ENCODE measurements at regions not wholly inside any gene's neighbourhood (a gene's known extent, or its start where the extent isn't known, plus 50 kb on each side); places are given as distances from the start of the nearest gene placed in this dataset.

DNA sequence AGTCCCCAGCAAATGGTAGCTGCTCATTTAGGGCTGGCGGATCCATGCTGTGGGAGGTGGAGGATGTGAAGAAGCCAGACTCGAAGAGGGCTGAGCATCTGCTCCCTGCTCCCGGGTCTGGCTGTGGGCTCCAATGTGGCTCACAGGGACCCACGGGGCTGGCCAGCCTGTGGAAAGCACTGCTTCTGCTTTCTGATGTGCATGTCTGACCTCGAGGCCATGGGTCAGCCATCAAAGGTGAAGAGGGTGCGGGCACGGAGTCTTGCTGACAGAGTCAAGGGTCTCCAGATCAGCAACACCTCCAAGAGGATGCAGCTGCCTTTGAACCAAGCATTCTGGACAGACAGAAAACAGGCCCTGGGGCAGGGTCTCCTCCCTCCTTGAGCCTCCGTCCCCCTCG lies 178.2 kb downstream of the INHBB start:
- no peaks in the 10 kb centered on the region for H3K79me1 ChIP-seq (ENCODE audit: low read depth, low read length)
- no peak for FAIRE-seq
- peaks cover 2 to 11% (median 5%) of the 10 kb centered on the region in 4 experiments; a peak in 6 of 7 replicates for H3K4me1 ChIP-seq (replicated peaks in 1 of 4; ENCODE audit: control insufficient read depth in 3 of 4, insufficient read depth in 4 of 4, low read length in 3 of 4)
- H2AFZ ChIP-seq (ENCODE audit: low read length): no peak overlapping the region
- no peak overlapping the region for H2BK20ac ChIP-seq (ENCODE audit: low read length)
- H3K18ac ChIP-seq (ENCODE audit: extremely low read depth, low read length): no peak overlapping the region
- no peak overlapping the region for H2BK120ac ChIP-seq (replicated peaks; ENCODE audit: low read depth, low read length)
- H3K14ac ChIP-seq (ENCODE audit: insufficient read length): no peak overlapping the region
- peaks cover 0 to 7% (median 3%) of the 10 kb centered on the region in 4 experiments; a peak in 3 of 7 replicates for H3K27me3 ChIP-seq (replicated peaks in 1 of 4; ENCODE audit: control insufficient read depth in 3 of 4, extremely low read depth in 1 of 4, insufficient read depth in 3 of 4, low read length in 3 of 4)
- H3K27ac ChIP-seq (ENCODE audit: low read depth, low read length): no peak overlapping the region
- H3K23me2 ChIP-seq (ENCODE audit: low read depth, low read length): no peaks in the 10 kb centered on the region
- H3K4me2 ChIP-seq (ENCODE audit: insufficient read depth in 1 of 2, low read depth in 2 of 2, low read length in 2 of 2): no peak overlapping the region
- H3K9me3 ChIP-seq (ENCODE audit: insufficient read depth in 2 of 2, low read depth in 1 of 2, low read length in 1 of 2): no peaks in the 10 kb centered on the region
- WGBS, 2 experiments (ENCODE audit: extremely low coverage in 1 of 2, insufficient coverage in 1 of 2, insufficient read length in 1 of 2, insufficient replicate concordance in 2 of 2, low coverage in 1 of 2, low lambda C conversion rate in 2 of 2, missing lambda C conversion rate in 1 of 2): 89% methylated on average over 9 of the region's 9 CpGs; no CpG with 5 or more reads in 1 of the 2 experiments
- no peak overlapping the region for H3K4me3 ChIP-seq (ENCODE audit: extremely low read depth in 1 of 4, insufficient read depth in 2 of 4, low read depth in 3 of 4, low read length in 4 of 4)
- no peak overlapping the region for H3K4ac ChIP-seq (replicated peaks; ENCODE audit: insufficient read length, low read depth, low read length)
- H4K20me1 ChIP-seq (replicated peaks in 1 of 2; ENCODE audit: control insufficient read depth in 1 of 2, insufficient read depth in 2 of 2, low read length in 2 of 2): peaks cover 0 to 1% of the 10 kb centered on the region in 2 experiments
- no peak for TF ChIP-seq TAF7 (optimal IDR thresholded peaks at IDR 0.05; ENCODE audit: borderline replicate concordance, low read depth, low read length)
- TF ChIP-seq POLR2A (IDR thresholded peaks at IDR 0.05; ENCODE audit: control extremely low read depth in 1 of 2, low read depth in 2 of 2, low read length in 2 of 2): no peak
- TF ChIP-seq CHD1 (IDR thresholded peaks at IDR 0.05; ENCODE audit: low read depth, low read length): no peak
- no peak for TF ChIP-seq CTBP2 (IDR thresholded peaks at IDR 0.05; ENCODE audit: borderline replicate concordance, insufficient read depth, insufficient read length, low read length)
- no peak for TF ChIP-seq PHF8 (conservative IDR thresholded peaks at IDR 0.05; ENCODE audit: low read depth, low read length)
- no peak for TF ChIP-seq TCF12 (IDR thresholded peaks at IDR 0.05; ENCODE audit: low read depth, low read length)
- no peak for TF ChIP-seq RNF2 (IDR thresholded peaks at IDR 0.05; ENCODE audit: borderline replicate concordance, low read depth, low read length, missing control alignments, poor library complexity, severe bottlenecking)
- TF ChIP-seq TEAD4 (IDR thresholded peaks at IDR 0.05; ENCODE audit: low read depth, low read length): no peak
- TF ChIP-seq POLR2AphosphoS5 (IDR thresholded peaks at IDR 0.05; ENCODE audit: low read depth, low read length): no peak
- no peaks in the 10 kb centered on the region for H3K79me2 ChIP-seq (ENCODE audit: control insufficient read depth in 1 of 2, insufficient read depth in 2 of 2, low read length in 2 of 2)
- no peak overlapping the region for H4K91ac ChIP-seq (replicated peaks; ENCODE audit: insufficient read length, low read length)
- no peak overlapping the region for H3K56ac ChIP-seq (replicated peaks; ENCODE audit: insufficient read length, low read depth, low read length)
- no peak overlapping the region for H2BK5ac ChIP-seq (ENCODE audit: low read depth, low read length)
- DNase-seq (ENCODE audit: low read depth in 1 of 2, low spot score in 2 of 2): no peak
- no peak overlapping the region for H2BK15ac ChIP-seq (ENCODE audit: low read length)
- no peak overlapping the region for H2BK12ac ChIP-seq (ENCODE audit: low read depth, low read length)
- H3K9ac ChIP-seq (replicated peaks in 1 of 4; ENCODE audit: extremely low read depth in 1 of 4, low read depth in 3 of 4, low read length in 3 of 4): no peak overlapping the region
- no peak overlapping the region for H3K23ac ChIP-seq (ENCODE audit: insufficient read length)
- POLR2A ChIA-PET (ENCODE audit: partially characterized antibody): no interaction called here
- H3K36me3 ChIP-seq (ENCODE audit: control insufficient read depth in 2 of 4, insufficient read depth in 4 of 4, low read length in 3 of 4): no peaks in the 10 kb centered on the region
- CTCF ChIA-PET (ENCODE audit: partially characterized antibody): interaction anchor here (0.8 to 1.5 kb wide), 2 partner anchors 15 to 87 kb away, joined by 3 read pairs; no protein-coding TSS in a partner anchor
- H4K5ac ChIP-seq (ENCODE audit: insufficient read length, low read depth, low read length): no peak overlapping the region
- no peak overlapping the region for H2AK5ac ChIP-seq (ENCODE audit: low read depth, low read length)
- no peak overlapping the region for H4K8ac ChIP-seq (ENCODE audit: extremely low read depth, insufficient read depth, low read length)
